HL-60/S4 treated with phorbol 12-myristate 13-acetate at 8.2 ng/mL for 4 days and 3 days (cell line): ENCODE measurements at regions not wholly inside any gene's neighbourhood (a gene's known extent, or its start where the extent isn't known, plus 50 kb on each side); places are given as distances from the start of the nearest gene placed in this dataset.
"Not testable (repeated sequence)": the region's sequence is repeated elsewhere in the genome, so short reads cannot be mapped to it uniquely, and the experiment has no call there.

Experiments
- in situ Hi-C: fragments of 300-500 bp; cut with MboI; formaldehyde crosslinking; loops from 2 replicates; pipeline ENCODE4 v1.15.0; 2022; ENCODE audit warnings: low sequenced_read_pairs

- in situ Hi-C loops: no loop called here
Observed at GRCh38 chr4:163681208-163681821, 186.8 kb downstream of the TMA16 start.

GRCh38 chr4:163688856-163689255, 194.4 kb downstream of the TMA16 start:
- in situ Hi-C loops: no loop called here

- in situ Hi-C loops: no loop called here
Observed at GRCh38 chr4:163693211-163693610, 198.7 kb downstream of the TMA16 start.

- in situ Hi-C loops: no loop called here
Observed at GRCh38 chr4:163693776-163694175, 199.3 kb downstream of the TMA16 start.

- in situ Hi-C loops: no loop called here
Observed at GRCh38 chr4:163694385-163694784, 199.9 kb downstream of the TMA16 start.

GRCh38 chr4:163697121-163697520, 202.6 kb downstream of the TMA16 start:
- in situ Hi-C loops: no loop called here

GRCh38 chr4:163700383-163700782, 205.9 kb downstream of the TMA16 start:
- in situ Hi-C loops: not testable (repeated sequence)

GRCh38 chr4:163701916-163702315, 207.4 kb downstream of the TMA16 start:
- in situ Hi-C loops: no loop called here

- in situ Hi-C loops: no loop called here
Observed at GRCh38 chr4:163702736-163703135, 208.2 kb downstream of the TMA16 start.

GRCh38 chr4:163703251-163703650, 208.8 kb downstream of the TMA16 start:
- in situ Hi-C loops: no loop called here

GRCh38 chr4:163707873-163708272, 213.4 kb downstream of the TMA16 start:
- in situ Hi-C loops: no loop called here

GRCh38 chr4:163709601-163710000, 215.1 kb downstream of the TMA16 start:
- in situ Hi-C loops: no loop called here

- in situ Hi-C loops: no loop called here
Observed at GRCh38 chr4:163710158-163710557, 215.7 kb downstream of the TMA16 start.

GRCh38 chr4:163724495-163724894, 230.0 kb downstream of the TMA16 start:
- in situ Hi-C loops: not testable (repeated sequence)

GRCh38 chr4:163726641-163727040, 232.2 kb downstream of the TMA16 start:
- in situ Hi-C loops: no loop called here

GRCh38 chr4:163731071-163731470, 236.6 kb downstream of the TMA16 start:
- in situ Hi-C loops: no loop called here

- in situ Hi-C loops: no loop called here
Observed at GRCh38 chr4:163732473-163732872, 238.0 kb downstream of the TMA16 start.

- in situ Hi-C loops: no loop called here
Observed at GRCh38 chr4:163736876-163737275, 242.4 kb downstream of the TMA16 start.

- in situ Hi-C loops: not testable (repeated sequence)
Observed at GRCh38 chr4:163737846-163738245, 243.4 kb downstream of the TMA16 start.

GRCh38 chr4:163738521-163738920, 244.0 kb downstream of the TMA16 start:
- in situ Hi-C loops: no loop called here

GRCh38 chr4:163744861-163745260, 250.4 kb downstream of the TMA16 start:
- in situ Hi-C loops: no loop called here

- in situ Hi-C loops: no loop called here
Observed at GRCh38 chr4:163747293-163747692, 252.8 kb downstream of the TMA16 start.

- in situ Hi-C loops: no loop called here
Observed at GRCh38 chr4:163747886-163748285, 253.4 kb downstream of the TMA16 start.
